HUES48 (cell line): ENCODE measurements at regions not wholly inside any gene's neighbourhood (a gene's known extent, or its start where the extent isn't known, plus 50 kb on each side); places are given as distances from the start of the nearest gene placed in this dataset.
"Not testable (repeated sequence)": the region's sequence is repeated elsewhere in the genome, so short reads cannot be mapped to it uniquely, and the experiment has no call there.

ENCODE experiments used
- H3K27ac ChIP-seq: one replicate; pipeline ENCODE4 v1.7.0; 2013; ENCODE audit warnings: low read depth, low read length, inconsistent platforms
- H3K27me3 ChIP-seq: 2 replicates; pipeline ENCODE4 v1.6.1; 2013; ENCODE audit warnings: mild to moderate bottlenecking, low read length; ENCODE audit not compliant: control insufficient read depth, insufficient read depth
- H3K36me3 ChIP-seq: 2 replicates; pipeline ENCODE4 v1.6.1; 2013; ENCODE audit warnings: low read length; ENCODE audit not compliant: control insufficient read depth, insufficient read depth
- H3K4me1 ChIP-seq: 2 replicates; pipeline ENCODE4 v1.6.1; 2013; ENCODE audit warnings: mild to moderate bottlenecking, low read length; ENCODE audit not compliant: control insufficient read depth, insufficient read depth
- H3K4me3 ChIP-seq: 2 replicates; pipeline ENCODE4 v1.5.1; 2013; ENCODE audit warnings: mild to moderate bottlenecking, low read depth, low read length
- H3K9ac ChIP-seq: 2 replicates; pipeline ENCODE4 v1.6.1; 2013; ENCODE audit warnings: mild to moderate bottlenecking, low read depth, low read length, moderate library complexity
- H3K9me3 ChIP-seq: 2 replicates; pipeline ENCODE4 v1.6.1; 2013; ENCODE audit warnings: low read length; ENCODE audit not compliant: control insufficient read depth, insufficient read depth

DNA sequence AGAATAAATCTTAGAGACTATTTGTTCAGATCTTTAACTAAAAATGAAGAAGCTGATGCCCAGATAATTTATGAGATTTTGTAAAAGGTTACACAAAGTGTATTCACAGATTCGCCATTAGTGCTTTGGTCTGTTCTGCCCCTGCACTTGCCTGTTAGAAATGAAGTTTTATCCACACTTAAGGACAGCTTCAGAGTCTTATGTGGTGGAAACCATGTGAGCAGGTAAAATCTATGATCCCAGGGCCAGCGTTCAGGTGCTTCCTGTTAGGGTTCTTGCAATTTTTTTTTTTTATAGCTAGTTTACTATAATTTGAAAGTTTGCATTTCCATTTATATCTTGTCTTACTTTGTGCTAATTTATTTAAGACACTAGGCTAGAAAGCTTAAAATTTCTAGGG lies 561.6 kb downstream of the PRR16 start:
- Histone ChIP-seq H3K27me3 (no peaks in the 10 kb centered on the region), H3K36me3 (no peaks in the 10 kb centered on the region), H3K4me3 (no peak overlapping the region), H3K9me3 (no peaks in the 10 kb centered on the region), H3K4me1 (no peaks in the 10 kb centered on the region), H3K27ac (no peak overlapping the region), H3K9ac (no peak overlapping the region)

DNA sequence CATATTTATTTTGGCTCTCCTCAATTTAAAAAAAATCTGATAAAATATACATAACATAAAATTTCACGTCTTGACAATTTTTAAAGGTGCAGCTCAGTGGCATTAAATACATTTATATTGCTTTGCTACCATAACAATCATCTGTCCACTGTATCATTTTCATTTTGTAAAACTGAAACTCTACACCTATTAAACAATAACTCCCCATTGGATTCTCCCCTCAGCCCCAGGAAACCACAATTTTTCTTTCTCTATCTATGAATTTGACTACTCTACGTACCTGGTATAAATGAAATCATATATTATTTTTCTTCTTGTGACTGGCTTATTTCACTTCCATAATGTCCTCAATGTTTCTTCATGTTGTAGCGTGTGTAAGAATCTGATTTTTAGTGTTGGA lies 563.5 kb downstream of the PRR16 start:
- no peak overlapping the region for H3K27ac ChIP-seq
- H3K9me3 ChIP-seq, result no peaks in the 10 kb centered on the region
- no peaks in the 10 kb centered on the region for H3K4me1 ChIP-seq
- H3K4me3 ChIP-seq, result no peak overlapping the region
- H3K27me3 ChIP-seq, result no peaks in the 10 kb centered on the region
- no peak overlapping the region for H3K9ac ChIP-seq
- no peaks in the 10 kb centered on the region for H3K36me3 ChIP-seq

DNA sequence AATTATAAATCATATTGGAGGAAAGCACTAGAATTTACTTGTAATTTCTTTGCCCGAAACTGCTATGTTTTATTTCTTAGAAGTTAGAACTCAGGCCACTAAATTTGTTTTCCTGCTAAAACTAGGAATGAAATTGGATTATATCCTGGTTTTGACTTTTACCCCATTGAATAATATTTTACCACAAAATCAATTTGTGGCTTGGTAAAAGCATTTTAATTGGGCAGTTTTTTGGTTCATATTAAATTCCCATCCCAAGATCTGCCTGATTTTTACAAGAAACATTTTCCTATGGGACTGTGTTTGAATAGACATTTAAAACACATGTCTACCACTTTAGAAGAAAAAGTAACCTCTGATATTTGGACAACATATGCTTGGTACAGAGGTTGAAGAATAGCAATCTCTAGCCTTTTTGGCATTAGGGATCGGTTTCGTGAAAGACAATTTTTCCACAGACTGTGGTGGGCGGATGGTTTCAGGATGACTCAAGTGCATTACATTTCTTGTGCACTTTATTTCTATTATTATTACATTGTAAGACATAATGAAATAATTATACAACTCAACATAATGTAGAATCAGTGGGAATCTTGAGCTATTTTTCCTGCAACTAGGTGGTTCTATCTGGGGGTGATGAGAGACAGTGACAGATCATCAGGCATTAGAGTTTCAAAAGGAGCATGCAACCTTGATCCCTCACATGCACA lies 565.6 kb downstream of the PRR16 start:
- no peak overlapping the region for H3K27ac ChIP-seq
- H3K27me3 ChIP-seq, result no peaks in the 10 kb centered on the region
- no peak overlapping the region for H3K4me3 ChIP-seq
- H3K4me1 ChIP-seq, result no peaks in the 10 kb centered on the region
- no peak overlapping the region for H3K9ac ChIP-seq
- H3K9me3 ChIP-seq, result no peaks in the 10 kb centered on the region
- no peaks in the 10 kb centered on the region for H3K36me3 ChIP-seq

DNA sequence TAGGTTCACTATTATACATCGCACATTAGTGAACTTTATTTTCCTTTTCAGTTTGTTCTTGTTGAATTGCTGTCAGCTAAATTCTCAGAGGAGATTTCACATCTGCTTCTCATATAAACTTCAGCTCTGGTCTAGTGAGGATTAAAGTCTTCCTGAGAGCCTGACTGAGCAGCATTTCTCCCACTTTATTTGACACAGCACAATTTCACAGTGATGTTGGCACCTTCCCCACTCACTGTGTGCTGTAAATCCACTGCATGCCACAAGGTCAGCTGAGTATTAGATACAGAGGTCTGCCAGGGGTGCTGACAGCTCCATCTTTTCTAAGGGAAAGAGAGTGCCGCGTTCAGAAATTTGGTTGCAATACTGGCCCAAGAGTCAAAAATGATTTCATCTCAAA lies 567.4 kb downstream of the PRR16 start:
- H3K9me3 ChIP-seq, result no peaks in the 10 kb centered on the region
- no peaks in the 10 kb centered on the region for H3K36me3 ChIP-seq
- H3K9ac ChIP-seq, result no peak overlapping the region
- no peaks in the 10 kb centered on the region for H3K27me3 ChIP-seq
- no peak overlapping the region for H3K27ac ChIP-seq
- H3K4me3 ChIP-seq, result no peak overlapping the region
- no peaks in the 10 kb centered on the region for H3K4me1 ChIP-seq

- Histone ChIP-seq H3K27me3 (no peaks in the 10 kb centered on the region), H3K36me3 (no peaks in the 10 kb centered on the region), H3K4me1 (no peaks in the 10 kb centered on the region), H3K9ac (no peak overlapping the region), H3K4me3 (no peak overlapping the region), H3K9me3 (no peaks in the 10 kb centered on the region), H3K27ac (no peak overlapping the region)
These were observed 569.2 kb downstream of the PRR16 start for GRCh38 chr5:121033334-121033733.

DNA sequence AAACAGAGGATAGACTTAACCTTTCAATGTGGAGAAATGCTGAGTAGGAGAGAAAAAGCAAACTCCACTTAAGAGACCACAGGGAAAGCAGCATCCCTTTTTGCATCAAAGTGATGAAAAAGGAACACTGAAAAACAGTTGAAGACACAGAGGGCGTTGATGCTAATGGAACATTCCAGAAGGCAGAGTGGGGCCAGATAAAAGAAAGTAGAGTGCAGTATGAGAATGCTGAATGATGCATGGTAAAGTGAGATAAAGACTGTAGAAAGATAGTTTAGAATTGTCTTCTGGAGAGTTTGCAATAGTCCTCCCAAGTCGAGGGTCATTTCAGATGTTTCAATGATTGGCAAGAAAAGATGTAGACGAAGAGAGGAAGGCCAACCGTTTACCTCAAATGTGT lies 574.3 kb downstream of the PRR16 start:
- Histone ChIP-seq H3K27ac (no peak overlapping the region), H3K36me3 (no peaks in the 10 kb centered on the region), H3K4me1 (no peaks in the 10 kb centered on the region), H3K27me3 (no peaks in the 10 kb centered on the region), H3K4me3 (no peak overlapping the region), H3K9ac (no peak overlapping the region), H3K9me3 (no peaks in the 10 kb centered on the region)

- Histone ChIP-seq H3K36me3 (no peaks in the 10 kb centered on the region), H3K9me3 (no peaks in the 10 kb centered on the region), H3K27me3 (no peaks in the 10 kb centered on the region), H3K4me1 (0 out of 2 replicates have a peak, but pooled peaks cover 7% of the 10 kb centered on the region), H3K4me3 (no peak overlapping the region), H3K27ac (no peak overlapping the region), H3K9ac (no peak overlapping the region)
These were observed 585.9 kb downstream of the PRR16 start for GRCh38 chr5:121049971-121050370.

DNA sequence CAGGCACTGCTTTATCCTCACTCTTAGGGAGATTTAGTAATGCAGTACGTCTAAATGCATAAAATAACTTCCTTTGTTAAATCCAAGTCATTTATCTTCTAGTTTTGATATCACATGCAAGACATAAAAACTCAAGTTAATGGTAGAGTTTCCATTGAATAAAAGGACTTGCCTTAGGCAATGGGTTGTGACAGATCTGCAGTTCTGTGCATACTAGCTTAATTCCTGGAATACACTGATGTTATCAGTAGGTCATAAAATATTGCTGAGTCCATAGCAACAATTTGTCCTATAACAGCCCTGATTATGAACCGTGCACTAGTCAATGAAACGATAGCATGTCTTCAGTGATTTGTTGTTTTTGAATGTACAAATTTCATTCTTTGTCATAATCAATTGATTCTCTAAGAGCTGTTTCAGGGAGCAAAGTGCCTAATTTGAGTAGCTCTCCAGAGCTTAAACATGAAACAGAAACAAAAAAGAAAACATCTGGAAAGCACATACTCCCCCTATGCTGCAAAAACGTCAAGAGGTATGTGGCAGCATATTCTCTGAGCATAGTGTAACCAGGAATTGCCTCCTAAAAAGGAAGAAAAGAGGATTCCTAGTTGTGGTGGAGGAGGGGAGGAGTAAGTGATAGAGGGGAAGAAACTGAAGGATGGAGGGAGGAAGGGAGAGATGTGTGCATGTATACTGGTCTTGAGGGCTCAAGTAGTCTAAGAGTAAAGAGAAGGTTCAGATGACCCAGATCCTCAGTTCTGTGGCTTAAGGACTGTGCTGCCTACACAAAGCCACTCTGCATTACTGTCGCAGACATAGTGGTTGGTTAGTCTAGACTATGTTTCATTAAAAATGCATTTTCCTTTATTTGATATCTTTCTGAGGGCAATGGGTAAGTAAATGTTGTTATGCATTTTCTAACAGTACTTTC lies 589.2 kb downstream of the PRR16 start:
- Histone ChIP-seq H3K4me3 (no peak overlapping the region), H3K9ac (no peak overlapping the region), H3K4me1 (0 out of 2 replicates have a peak, but pooled peaks cover 7% of the 10 kb centered on the region), H3K27me3 (no peaks in the 10 kb centered on the region), H3K36me3 (no peaks in the 10 kb centered on the region), H3K9me3 (no peaks in the 10 kb centered on the region), H3K27ac (no peak overlapping the region)

DNA sequence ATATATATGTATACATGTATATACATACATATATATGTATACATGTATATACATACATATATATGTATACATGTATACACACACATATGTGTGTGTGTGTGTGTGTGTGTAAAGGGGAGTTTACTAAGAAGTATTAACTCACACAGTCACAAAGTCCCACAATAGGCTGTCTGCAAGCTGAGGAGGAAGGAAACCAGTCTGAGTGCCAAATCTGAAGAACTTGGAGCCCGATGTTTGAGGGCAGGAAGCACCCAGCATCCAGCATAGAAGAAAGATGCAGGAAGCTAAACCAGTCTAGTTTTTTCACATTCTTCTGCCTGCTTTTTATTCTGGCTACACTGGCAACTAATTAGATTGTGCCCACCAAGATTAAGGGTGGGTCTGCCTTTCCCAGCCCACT lies 591.5 kb downstream of the PRR16 start:
- Histone ChIP-seq H3K27me3 (no peaks in the 10 kb centered on the region), H3K27ac (no peak overlapping the region), H3K4me1 (no peaks in the 10 kb centered on the region), H3K4me3 (no peak overlapping the region), H3K36me3 (no peaks in the 10 kb centered on the region), H3K9me3 (no peaks in the 10 kb centered on the region), H3K9ac (no peak overlapping the region)

DNA sequence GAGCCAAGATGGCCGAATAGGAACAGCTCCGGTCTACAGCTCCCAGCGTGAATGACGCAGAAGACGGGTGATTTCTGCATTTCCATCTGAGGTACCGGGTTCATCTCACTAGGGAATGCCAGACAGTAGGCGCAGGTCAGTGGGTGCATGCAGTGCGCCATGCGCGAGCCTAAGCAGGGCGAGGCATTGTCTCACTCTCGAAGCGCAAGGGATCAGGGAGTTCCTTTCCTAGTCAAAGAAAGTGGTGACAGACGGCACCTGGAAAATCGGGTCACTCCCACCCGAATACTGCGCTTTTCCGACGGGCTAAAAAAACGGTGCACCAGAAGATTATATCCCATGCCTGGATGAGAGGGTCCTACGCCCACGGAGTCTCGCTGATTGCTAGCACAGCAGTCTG lies 600.1 kb downstream of the PRR16 start:
- H3K27me3 ChIP-seq, H3K36me3 ChIP-seq, H3K9me3 ChIP-seq, H3K4me1 ChIP-seq, H3K9ac ChIP-seq, H3K27ac ChIP-seq: not testable (repeated sequence)
- peak overlapping the region; percentile 27; the same call in 1 of the 2 replicates for H3K4me3 ChIP-seq

- Histone ChIP-seq H3K27me3 (no peaks in the 10 kb centered on the region), H3K9me3 (no peaks in the 10 kb centered on the region), H3K9ac (no peak overlapping the region), H3K36me3 (no peaks in the 10 kb centered on the region), H3K27ac (no peak overlapping the region), H3K4me3 (no peak overlapping the region), H3K4me1 (no peaks in the 10 kb centered on the region)
These were observed 622.6 kb downstream of the PRR16 start for GRCh38 chr5:121086671-121087070.
